SHP77 (cell line): ENCODE measurements at regions not wholly inside any gene's neighbourhood (a gene's known extent, or its start where the extent isn't known, plus 50 kb on each side); places are given as distances from the start of the nearest gene placed in this dataset.
"Not testable (repeated sequence)": the region's sequence is repeated elsewhere in the genome, so short reads cannot be mapped to it uniquely, and the experiment has no call there.

Experiments used
- DNase-seq, 2 experiments: peaks; one replicate each; lab custom pipeline; 2025; lab: John Stamatoyannopoulos, UW

DNA sequence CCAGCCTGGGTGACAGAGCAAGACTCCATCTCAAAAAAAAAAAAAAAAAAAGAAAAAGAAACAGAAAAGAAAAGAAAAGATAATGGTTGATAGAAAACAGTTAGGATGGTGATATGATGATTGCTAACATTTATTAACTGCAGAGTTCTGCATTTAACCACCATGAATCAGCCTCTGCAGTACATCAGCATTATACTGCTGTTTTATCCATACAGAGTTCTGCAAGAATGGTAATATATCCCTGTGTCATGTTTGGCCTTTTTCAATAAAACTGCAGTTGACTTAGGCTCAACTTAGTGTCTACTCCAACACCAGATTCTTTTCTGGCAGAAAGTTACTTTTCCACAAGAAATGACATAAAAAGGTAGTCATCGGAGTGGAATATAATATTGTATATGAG is 62.6 kb downstream of the DUSP6 start:
- DNase-seq = no peak

DNA sequence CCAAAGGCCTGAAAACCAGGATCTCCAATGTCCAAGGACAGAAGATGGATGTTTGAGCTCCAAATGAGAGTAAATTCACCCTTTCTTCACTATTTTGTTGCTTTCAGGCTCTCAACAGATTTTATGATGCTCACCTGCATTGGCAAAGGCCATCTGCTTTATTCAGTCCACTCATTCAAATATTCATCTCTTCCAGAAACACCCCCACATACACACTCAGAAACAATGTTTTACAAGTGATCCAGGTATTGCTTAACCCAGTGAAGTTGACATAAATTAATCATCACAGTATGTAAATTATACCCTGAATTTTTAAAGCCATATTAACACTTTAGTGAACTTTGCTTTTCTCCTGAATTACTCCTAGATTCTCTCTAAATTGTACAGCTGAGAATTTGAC is 63.3 kb downstream of the DUSP6 start:
- DNase-seq = no peak

DNA sequence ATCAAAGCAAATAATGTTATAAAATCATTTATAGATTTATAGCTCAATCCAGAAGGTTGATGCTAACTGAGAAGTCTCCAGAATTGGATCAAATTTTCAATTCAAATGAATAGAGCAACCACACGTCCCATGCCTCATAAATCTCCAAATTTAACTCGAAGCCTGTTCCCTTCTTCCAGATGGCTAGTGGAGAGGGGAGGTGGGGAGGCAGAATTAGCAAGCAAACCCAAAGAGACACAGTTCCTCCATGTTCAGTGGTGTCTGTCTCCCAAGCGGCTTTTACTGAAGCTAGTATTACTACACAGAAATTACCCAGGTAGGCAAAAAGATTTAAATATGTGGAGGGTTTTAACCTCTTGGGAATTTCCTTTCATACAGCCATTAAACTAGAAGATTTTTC is 65.8 kb downstream of the DUSP6 start:
- no peak for DNase-seq

DNA sequence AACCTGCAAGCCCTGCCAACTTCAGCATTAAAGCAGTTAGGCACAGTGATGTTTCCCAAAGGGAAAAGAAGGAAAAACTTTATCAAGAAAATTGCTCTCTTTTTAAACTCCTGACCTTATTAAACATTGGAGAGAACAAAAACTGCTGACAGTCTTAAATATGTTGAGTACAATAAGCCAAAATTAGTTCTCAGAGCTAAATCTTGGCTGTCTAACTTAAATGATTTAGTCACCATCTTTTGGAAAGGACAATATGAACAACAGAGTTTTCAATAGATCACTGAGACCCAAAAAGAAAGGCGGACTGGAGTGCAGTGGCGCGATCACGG is 70.8 kb downstream of the DUSP6 start:
- DNase-seq = no peak

DNA sequence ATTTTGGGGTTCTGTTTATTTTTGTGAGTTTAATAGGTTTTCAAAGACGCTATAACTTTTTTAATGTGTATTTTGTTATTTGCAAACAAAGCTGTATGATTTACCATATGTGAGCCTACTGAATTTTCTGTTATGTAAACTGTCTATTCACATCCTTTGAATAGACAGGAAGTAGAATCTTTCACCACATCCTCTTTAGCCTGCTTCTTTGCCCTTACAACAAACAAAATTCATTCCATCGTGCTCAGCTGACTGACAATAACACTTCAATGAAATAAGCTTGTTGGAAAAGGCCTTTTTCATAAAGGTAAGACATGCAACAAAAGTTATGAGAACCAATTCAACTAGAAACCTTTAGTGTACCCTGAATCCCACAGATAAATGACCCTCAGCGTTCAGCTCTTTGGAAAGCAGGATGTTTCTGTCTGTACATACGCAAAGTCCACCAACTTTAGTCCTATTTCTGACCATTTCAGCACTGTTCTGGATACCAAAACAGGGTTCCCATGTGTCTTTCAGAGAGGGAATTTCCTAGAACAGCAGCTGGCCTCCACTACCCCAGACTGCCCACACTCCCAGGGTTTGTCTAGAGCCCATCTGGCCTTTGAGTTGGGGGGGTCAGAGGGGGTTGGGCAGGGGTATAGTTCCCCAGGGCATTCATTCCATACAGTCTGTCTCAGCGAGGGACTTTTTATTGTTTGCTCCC is 71.3 kb downstream of the DUSP6 start:
- DNase-seq = no peak

DNA sequence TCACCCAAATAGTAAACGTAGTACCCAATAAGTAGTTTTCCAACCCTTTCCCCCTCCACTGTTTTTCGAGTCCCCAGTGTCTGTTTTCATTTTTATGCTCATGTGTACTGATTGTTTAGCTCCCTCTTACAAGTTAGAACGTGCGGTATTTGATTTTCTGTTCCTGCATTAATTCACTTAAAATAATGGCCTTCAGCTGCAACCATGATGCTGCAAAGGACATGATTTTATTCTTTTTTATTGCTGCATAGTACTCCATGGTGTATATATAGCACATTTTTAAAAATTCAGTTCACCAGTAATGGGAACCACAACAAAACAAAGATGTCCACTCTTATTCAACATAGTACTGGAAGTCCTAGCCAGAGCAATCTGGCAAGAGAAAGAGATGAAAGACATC is 72.8 kb downstream of the DUSP6 start:
- DNase-seq = no peak

DNA sequence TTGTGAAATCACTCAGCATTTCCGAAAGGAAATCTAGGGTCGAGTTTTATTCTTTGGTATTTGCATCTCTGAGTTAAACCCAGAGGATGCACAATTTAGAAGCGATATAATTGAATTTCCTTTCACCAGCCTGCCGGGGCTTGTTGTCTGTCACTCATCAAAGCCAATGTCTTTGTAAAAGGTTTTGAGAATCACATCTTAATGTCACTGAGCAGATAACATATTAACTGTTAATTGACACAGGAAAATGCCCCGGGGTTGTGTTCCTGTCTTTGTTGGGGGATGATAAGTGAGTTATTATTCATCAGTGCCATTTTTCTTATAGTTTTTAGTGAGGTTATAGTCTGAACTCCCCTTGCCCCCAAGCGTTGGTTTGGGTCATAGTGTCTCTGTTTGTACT is 73.4 kb downstream of the DUSP6 start:
- DNase-seq = no peak

DNA sequence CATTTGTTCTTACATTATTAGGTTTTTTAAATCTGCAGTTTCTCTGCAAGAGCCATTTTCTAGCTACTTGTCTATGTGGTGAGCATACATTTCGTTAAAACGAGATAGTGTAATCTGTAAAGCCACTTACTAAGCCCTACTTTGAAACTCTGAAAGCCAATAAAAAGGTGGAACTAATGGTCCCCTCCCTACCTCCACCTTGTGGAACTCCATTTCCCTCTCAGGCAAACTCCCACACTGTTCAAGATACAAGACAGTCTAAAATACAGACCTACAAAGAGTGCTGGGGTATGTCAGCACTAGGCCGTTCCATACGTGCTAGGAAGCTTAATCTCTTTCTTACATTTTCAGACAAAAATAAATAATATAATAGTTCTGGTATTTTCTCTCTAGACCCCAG is 74.1 kb downstream of the DUSP6 start:
- no peak for DNase-seq

DNA sequence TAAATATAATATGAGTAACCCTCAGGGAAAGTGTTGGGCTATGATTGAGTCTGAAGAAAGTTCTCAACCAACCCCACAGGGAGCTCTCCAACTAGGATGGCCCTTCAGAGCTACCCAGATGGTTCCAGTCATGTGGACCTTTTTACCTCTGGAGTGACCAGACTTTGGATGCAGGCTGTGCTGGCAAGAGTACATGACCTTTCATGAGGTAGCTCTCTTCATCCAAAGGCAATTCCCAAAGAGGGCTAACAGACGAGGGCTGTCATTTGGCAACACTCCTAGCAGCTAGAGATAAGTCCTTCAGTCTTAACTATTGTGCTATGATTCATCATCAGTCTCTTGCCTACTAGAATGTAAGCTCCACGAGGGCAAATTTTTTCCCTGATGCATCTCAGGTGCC is 75.4 kb downstream of the DUSP6 start:
- DNase-seq = no peak

DNA sequence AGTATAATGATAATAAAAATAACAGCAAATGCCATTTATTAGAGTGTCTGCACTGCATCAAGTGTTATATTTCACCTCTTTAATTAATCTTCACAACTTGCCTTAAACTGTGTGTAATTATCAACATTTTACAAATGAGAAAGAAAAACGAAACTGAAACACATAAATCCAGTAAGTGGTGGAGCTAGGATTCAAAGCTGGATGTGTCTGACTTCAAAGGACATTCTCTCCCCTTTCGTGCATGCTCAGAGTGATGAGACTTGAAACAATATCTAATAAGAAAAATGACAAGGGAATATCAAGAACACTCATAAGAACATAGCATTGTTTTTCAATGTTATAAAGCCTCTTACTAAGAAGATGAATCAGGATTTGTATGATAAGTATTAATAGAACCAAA is 78.8 kb downstream of the DUSP6 start:
- no peak for DNase-seq

DNA sequence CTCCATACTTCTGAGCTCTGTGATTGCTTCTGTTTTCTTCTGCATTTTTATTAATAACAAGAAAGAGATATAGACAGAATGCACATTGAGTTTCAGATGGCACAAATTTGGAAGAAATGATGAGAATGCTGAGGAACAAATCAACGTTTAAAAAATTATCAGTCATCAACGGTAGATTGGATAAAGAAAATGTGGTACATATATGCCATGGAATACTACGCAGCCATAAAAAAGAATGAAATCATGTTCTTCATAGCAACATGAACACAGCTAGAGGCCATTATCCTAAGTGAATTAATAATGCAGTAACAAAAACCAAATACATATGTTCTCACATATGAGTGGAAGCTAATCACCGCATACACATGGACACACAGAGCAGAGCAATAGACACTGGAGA is 81.8 kb downstream of the DUSP6 start:
- DNase-seq = no peak

DNA sequence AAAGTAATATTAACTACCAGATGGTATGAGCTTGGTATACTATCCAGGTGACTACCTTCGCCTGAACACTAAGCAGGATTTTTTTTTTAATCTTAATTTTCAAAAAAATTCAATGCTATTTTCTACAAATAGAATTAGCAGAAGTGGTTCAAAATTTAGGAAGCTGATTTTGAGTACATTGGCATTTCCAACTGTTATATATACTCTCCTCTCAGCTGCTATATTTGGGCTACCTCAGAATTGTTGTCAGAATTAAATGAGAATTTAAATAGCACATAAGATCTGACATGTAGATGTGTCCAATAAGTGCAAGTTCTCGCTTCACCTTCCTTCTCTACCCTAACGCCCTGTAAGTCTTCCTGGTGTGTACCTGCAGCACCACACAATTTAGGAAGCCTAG is 83.1 kb downstream of the DUSP6 start:
- DNase-seq = no peak

DNA sequence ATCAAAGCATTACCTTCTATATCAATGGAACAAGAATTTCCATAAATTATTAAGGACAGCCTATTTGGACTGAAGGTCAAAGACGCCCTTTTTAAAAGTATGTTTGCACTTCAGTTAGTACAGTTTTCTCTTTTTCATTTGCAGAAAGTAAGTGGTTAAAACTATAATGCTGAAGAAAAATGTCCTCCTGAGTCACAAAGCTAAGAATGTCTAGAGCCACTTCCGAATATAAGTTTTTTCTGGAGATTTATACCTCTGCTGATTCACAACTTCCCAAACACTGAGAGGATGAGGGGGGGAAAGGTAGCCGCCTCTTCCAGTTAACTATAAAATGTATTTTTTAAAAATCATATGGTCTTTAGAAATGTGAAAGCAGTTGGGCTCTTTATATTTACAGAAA is 84.9 kb downstream of the DUSP6 start:
- DNase-seq = no peak

DNA sequence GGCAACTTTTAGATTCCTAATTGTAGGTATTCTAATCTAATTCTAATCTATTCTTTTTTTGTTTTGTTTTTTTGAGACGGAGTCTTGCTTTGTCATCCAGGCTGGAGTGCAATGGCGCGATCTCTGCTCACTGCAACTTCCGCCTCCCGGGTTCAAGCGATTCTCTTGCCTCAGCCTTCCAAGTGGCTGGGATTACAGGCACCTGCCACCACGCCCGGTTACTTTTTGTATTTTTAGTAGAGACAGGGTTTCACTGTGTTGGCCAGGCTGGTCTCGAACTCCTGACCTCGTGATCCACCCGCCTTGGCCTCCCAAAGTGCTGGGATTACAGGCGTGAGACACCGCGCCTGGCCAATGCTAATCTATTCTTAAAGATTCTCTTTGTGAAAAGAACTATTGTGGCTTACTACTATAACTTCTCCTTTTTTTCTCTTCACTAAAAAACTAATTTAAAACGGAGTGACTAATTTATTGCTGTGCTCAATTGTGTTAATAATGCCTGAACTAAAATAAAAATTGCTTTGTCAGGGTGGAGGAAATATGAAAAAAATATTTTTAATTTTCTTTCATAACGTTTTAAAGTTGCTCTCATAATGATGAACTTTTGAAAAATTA is 85.6 kb downstream of the DUSP6 start:
- DNase-seq = not testable (repeated sequence)

DNA sequence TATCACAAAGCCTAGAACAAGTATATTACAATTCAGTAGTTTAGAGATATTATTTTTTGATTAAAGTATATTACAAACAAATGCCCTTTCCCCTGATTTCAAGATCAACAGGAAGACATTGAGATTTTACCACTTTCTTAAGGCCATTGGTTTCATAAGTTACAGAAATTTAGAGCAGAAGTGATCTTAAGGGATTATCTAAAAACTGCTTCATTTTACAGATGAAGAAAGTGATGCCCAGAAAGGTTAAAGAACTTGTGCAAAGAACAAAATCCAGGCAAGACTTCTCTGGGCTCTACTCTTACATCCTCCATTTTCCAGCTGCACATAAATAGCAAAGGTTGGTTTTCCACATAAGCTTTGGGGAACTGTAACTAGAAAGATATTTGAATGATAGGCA is 87.5 kb downstream of the DUSP6 start:
- DNase-seq = no peak

DNA sequence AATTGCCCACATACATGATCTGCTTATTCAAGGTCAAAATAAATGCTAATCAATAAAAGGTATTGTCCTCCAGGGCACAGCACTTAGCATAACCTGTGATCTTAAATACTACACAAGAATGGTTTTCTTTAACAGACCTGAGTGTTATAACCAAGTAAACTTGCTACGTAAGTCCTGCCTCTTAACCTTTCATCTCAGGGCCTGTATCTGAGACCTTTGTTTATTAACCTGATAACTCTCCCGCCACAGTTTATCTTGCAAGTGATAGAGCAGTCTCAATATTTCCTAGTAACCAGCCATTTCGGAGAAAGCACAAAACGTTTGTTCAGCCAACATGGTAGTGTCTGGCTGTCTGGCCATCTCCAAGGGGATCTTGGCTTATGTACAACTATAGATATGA is 88.4 kb downstream of the DUSP6 start:
- DNase-seq = no peak

DNA sequence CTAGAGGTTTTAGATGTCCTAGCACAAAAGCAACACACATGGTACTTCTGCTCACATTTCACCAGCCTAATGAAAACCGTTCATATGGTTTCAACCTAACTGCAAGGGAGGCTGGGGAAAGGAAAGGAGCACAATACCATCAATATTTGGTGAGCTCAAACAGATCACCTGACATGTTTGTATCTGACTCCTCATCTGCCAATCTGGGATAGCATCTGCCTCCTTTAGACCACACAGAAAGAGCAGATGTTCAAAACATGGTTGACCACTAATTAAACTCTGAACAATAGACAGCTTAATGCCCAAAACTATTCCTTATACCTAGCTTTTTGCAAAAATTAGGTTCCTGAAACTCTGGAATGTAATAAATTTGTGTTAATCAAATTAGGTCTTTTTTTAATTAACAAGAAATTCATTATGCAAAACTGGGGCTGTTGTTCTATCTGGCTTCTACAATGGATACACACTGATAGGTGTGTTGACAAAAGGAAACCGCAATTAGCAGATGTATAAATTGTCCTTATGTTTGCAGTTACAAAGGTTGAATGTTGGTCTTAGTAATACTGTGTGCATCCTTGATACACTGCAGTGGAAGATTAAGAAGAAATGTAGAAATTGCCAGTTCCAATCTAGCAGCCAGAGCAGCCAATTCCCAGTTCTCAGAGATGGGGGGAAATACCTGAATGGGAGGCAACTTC is 89.3 kb downstream of the DUSP6 start:
- peak in 1 of 2 experiments; percentile 38 for DNase-seq

DNA sequence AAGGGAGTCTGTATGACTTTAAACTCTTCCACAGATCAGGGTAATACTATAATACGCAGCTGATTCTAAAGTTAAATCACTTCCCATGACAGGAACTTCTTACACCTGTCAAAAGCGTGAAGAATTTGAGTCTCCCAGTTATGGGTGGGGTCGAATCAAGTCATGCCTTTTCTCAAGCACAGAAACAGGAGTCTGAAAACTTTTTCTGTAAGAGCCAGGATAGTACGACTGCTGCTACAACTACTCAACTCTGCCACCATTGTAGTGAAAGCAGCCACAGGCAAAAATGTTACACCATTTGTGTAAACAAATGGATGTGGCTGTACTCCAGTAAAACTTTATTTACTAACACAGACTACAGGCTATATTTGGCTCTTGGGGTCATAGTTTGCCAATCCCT is 90.3 kb downstream of the DUSP6 start:
- DNase-seq = no peak

DNA sequence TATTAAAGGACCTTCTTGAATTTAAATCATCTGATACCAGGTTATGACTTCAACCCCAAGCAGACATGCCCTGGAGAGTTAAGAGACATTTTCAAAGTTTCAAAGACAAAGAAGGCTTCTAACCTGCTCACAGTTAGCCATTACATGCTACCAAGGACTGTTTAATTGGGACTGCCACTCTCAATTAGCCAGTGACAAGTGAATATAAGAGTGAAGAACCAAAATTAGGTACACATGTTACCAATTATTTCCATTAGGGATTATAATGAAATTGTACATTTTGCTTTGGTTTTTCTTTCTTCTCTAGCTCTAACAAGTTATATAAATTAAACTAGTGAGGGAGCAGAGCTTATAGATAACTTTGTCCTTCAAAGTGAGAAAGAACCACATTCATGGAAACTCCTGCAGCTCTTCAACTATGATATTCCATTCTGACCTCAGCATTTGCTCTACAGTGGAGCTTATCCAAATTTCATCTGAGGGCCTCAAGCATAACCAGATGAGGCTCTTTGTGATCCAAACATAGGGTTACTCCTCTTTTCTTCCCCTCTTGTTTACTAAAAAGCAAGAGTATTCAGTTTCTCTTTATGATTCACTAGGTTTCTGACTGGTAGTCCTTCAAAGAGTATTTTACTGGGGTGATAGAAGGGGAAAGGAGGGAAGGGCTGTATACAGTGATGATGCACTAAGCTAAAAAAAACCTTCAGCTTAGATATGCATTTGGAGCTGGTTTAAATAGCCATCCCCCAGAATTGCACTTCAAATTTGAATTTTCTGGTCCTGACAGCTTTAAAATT is 91.3 kb downstream of the DUSP6 start:
- DNase-seq = no peak

DNA sequence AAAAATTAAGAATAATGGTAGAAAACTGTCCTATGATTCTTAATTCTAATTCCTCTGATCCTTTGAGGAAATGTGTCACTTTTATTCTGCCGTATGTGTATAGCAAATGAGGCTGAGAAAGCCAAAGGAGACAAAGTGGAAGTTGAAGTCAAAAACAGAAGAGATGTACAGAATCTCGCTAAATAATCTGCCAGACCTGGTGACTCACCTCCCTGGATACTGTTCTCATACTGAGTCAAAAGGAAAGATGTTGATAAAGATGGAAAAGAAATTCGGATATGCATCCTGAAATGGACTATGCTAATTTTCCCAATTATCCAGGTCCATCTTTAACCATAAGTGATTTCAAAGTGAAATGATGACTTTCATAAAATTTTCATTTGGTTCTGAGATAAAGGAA is 92.5 kb downstream of the DUSP6 start:
- no peak for DNase-seq

DNA sequence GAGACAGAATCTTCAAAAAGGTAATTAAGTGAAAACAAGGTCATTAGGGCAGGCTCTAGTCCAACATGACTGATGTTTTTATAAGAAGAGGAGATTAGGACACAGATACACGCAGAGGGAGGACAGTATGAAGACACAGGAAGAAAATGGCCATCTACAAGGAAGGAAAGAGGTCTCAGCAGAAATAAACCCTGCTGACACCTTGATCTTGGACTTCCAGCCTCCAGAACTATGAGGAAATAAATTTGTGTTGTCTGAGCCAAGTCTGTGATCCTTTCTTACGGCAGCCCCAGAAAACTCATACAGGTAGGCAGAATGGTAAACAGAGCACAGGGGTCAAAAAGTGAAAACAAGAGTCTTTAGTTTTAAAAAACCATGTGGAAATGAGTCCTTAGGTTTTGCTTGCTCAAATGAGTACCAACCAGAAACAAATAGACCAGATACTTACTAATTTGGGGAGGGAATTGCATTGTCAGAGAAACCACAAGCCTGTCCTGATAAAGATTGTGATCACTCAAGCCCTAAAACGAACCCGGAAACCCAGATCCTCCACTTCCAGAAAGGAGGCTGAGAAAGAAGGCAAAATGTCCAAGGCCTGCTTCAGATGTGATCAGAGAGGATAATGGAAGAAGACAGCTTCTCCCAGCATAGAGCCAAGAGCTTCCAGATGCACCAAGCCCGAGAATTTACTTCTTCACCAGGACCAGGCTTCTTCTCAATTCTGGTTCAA is 93.9 kb downstream of the DUSP6 start:
- DNase-seq = no peak

DNA sequence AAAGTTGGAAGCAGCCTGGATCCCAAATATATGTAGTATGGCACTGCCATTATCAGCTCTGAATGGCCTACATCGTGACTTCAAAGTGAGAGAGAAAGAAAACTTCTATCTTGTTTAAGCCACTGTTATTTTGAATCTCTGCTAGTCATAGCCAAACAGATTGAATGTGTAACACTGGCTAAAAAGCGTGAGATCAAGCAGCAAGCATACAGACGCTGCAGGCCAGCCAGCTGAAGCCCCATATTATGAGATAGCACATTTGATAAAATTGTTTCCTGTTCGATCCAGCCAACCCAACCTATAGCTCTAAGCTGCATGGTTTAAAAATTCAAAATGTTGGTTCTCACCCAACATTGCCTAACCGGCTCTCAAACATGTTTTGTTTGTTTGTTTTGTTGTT is 95.0 kb downstream of the DUSP6 start:
- DNase-seq = no peak
